ENCODE measurements at regions not wholly inside any gene's neighbourhood (a gene's known extent, or its start where the extent isn't known, plus 50 kb on each side); places are given as distances from the start of the nearest gene placed in this dataset.

DNA sequence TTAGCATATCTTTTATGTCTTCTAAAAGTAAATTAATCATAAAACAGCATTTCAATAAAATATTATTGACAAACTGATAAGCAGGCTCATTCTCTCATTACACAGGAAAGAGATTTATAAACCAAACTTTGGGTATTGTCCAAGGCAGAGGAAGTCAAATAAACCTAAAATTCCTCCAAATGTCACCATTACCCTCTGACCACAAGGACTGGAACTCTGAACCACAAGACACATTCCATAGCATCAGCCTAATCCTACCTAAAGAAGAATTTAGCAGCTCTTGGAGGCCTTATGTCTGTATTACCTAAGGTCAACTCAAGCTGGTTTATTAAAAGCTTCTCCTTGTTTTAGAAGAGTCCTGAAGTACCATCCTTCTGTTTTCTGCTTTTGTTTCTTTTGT is 82.4 kb upstream of the SLC13A1 start:
- Histone ChIP-seq H3K27me3 (ENCODE audit: insufficient read depth, insufficient read length) (peaks cover 10% of the 10 kb centered on the region), H3K36me3 (ENCODE audit: insufficient read depth, insufficient read length, low read length) (no peaks in the 10 kb centered on the region), H3K9me3 (ENCODE audit: insufficient read depth, low read length) (no peaks in the 10 kb centered on the region), H3K9ac (ENCODE audit: insufficient read length, low read depth) (no peak overlapping the region), H3K4me1 (ENCODE audit: insufficient read depth, insufficient read length) (no peaks in the 10 kb centered on the region), H3K4me3 (ENCODE audit: insufficient read length, low read depth) (no peak overlapping the region)
- no peak for TF ChIP-seq SUZ12 (IDR thresholded peaks at IDR 0.05; ENCODE audit: extremely low read depth, insufficient read depth, insufficient read length)
- TF ChIP-seq ZNF274 (IDR thresholded peaks at IDR 0.05; ENCODE audit: low read depth, low read length), result no peak
- TF ChIP-seq YY1 (IDR thresholded peaks at IDR 0.05; ENCODE audit: insufficient read depth, insufficient read length), result no peak
- DNase-seq (ENCODE audit: low read depth, low spot score), result no peak

DNA sequence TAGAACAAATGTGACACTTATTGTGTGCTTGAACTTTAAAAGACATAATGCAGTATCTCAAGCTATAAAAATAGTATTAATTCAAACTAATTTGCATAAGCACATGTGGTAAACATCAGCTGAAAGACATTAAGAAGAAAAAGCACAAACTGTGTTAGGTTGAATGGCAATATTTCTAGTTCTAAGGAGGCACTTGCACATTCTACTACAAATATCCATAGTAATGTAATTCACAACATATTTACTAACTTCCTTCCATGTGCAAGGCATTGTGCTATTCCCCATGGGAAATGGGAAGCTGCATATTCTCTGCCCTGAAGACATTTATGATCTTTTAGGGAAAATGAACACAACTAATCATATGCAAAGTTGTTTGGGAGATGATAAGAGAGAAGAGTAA is 80.2 kb upstream of the SLC13A1 start:
- Histone ChIP-seq H3K9me3 (ENCODE audit: insufficient read depth, low read length) (no peaks in the 10 kb centered on the region), H3K9ac (ENCODE audit: insufficient read length, low read depth) (no peak overlapping the region), H3K4me1 (ENCODE audit: insufficient read depth, insufficient read length) (no peaks in the 10 kb centered on the region), H3K27me3 (ENCODE audit: insufficient read depth, insufficient read length) (peaks cover 10% of the 10 kb centered on the region), H3K4me3 (ENCODE audit: insufficient read length, low read depth) (no peak overlapping the region), H3K36me3 (ENCODE audit: insufficient read depth, insufficient read length, low read length) (no peaks in the 10 kb centered on the region)
- TF ChIP-seq ZNF274 (IDR thresholded peaks at IDR 0.05; ENCODE audit: low read depth, low read length) (no peak), SUZ12 (IDR thresholded peaks at IDR 0.05; ENCODE audit: extremely low read depth, insufficient read depth, insufficient read length) (no peak), YY1 (IDR thresholded peaks at IDR 0.05; ENCODE audit: insufficient read depth, insufficient read length) (no peak)
- DNase-seq (ENCODE audit: low read depth, low spot score), result no peak

DNA sequence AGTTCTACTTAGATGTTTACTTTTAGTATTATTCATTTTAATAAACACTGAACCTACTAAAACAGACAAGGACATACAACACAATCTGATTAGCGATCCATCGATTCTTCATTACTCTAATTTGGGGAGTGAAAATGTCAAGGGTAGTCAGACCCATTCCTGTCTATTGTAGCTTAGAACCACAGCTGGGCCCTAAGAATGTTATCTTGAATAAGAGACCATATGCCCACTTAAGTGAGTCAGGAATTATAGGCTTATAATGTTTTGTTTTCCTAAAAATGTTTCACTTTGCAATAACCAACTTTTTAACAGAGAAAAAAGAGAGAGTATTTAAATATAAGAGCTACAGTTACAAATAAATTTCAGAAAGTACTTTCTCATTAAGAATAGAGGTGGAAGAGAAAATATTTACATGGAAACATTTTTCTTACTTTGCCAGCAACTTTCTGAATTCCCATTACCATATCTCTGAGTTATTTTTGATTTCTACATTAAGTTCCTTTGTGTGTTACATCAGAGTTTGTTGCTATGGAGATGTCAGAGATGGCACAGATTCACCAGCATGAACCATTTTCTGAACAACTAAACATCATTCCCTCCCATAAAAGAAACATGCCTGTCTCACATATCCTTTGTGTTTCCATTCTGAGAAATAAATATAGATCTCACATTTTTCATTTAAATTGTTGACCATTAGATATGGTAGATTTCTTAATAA is 75.4 kb upstream of the SLC13A1 start:
- Histone ChIP-seq H3K9ac (ENCODE audit: insufficient read length, low read depth) (no peak overlapping the region), H3K9me3 (ENCODE audit: insufficient read depth, low read length) (no peaks in the 10 kb centered on the region), H3K4me1 (ENCODE audit: insufficient read depth, insufficient read length) (no peaks in the 10 kb centered on the region), H3K4me3 (ENCODE audit: insufficient read length, low read depth) (no peak overlapping the region), H3K36me3 (ENCODE audit: insufficient read depth, insufficient read length, low read length) (no peaks in the 10 kb centered on the region), H3K27me3 (ENCODE audit: insufficient read depth, insufficient read length) (no peaks in the 10 kb centered on the region)
- DNase-seq (ENCODE audit: low read depth, low spot score), result no peak
- TF ChIP-seq YY1 (IDR thresholded peaks at IDR 0.05; ENCODE audit: insufficient read depth, insufficient read length) (no peak), ZNF274 (IDR thresholded peaks at IDR 0.05; ENCODE audit: low read depth, low read length) (no peak), SUZ12 (IDR thresholded peaks at IDR 0.05; ENCODE audit: extremely low read depth, insufficient read depth, insufficient read length) (no peak)

DNA sequence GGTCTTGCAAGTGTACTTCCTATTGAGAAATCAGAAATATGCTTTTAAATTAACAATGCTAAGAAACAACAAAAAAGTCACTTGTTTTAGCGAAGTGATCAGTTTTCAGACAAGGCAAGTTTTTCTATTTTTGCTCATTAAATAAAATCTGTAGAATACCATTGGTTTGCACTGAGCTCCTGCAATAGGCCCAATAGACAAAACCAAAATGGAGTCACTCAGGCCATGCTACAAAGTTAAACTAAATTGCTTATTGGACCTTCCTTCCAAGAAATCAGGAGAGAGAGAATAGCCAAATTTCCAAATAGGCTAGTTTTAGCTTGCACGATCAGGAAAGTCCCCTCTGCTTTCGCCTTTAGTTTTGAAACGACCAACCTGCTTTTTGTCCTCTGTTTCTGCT is 73.4 kb upstream of the SLC13A1 start:
- no peak overlapping the region for H3K4me3 ChIP-seq (ENCODE audit: insufficient read length, low read depth)
- TF ChIP-seq SUZ12 (IDR thresholded peaks at IDR 0.05; ENCODE audit: extremely low read depth, insufficient read depth, insufficient read length), result no peak
- TF ChIP-seq ZNF274 (IDR thresholded peaks at IDR 0.05; ENCODE audit: low read depth, low read length), result no peak
- no peak for TF ChIP-seq YY1 (IDR thresholded peaks at IDR 0.05; ENCODE audit: insufficient read depth, insufficient read length)
- H3K9me3 ChIP-seq (ENCODE audit: insufficient read depth, low read length), result no peaks in the 10 kb centered on the region
- no peak overlapping the region for H3K9ac ChIP-seq (ENCODE audit: insufficient read length, low read depth)
- no peaks in the 10 kb centered on the region for H3K36me3 ChIP-seq (ENCODE audit: insufficient read depth, insufficient read length, low read length)
- no peaks in the 10 kb centered on the region for H3K4me1 ChIP-seq (ENCODE audit: insufficient read depth, insufficient read length)
- DNase-seq (ENCODE audit: low read depth, low spot score), result no peak
- no peaks in the 10 kb centered on the region for H3K27me3 ChIP-seq (ENCODE audit: insufficient read depth, insufficient read length)

DNA sequence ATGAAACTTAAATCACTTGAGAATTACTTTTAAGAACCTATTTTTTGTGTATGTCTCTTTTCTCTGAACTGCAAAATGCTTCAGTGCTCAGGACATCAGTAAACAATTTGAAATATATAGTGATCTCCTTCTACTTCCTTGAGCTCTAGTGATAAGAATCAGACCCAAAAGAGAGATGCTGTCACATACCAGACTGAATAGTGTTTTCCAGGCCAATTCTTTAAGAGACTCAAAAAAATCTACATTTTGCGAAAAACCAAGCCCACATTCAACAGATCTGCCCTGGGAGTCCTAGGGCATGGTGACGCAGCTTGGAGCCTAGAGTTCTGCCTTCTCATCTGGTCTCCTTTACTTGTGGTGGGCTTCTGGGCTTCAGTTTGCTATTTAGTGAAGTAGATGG is 72.1 kb upstream of the SLC13A1 start:
- TF ChIP-seq SUZ12 (IDR thresholded peaks at IDR 0.05; ENCODE audit: extremely low read depth, insufficient read depth, insufficient read length), result no peak
- TF ChIP-seq YY1 (IDR thresholded peaks at IDR 0.05; ENCODE audit: insufficient read depth, insufficient read length), result no peak
- no peak for TF ChIP-seq ZNF274 (IDR thresholded peaks at IDR 0.05; ENCODE audit: low read depth, low read length)
- H3K4me1 ChIP-seq (ENCODE audit: insufficient read depth, insufficient read length), result no peaks in the 10 kb centered on the region
- no peak for DNase-seq (ENCODE audit: low read depth, low spot score)
- no peaks in the 10 kb centered on the region for H3K27me3 ChIP-seq (ENCODE audit: insufficient read depth, insufficient read length)
- H3K4me3 ChIP-seq (ENCODE audit: insufficient read length, low read depth), result no peak overlapping the region
- H3K36me3 ChIP-seq (ENCODE audit: insufficient read depth, insufficient read length, low read length), result no peaks in the 10 kb centered on the region
- H3K9ac ChIP-seq (ENCODE audit: insufficient read length, low read depth), result no peak overlapping the region
- no peaks in the 10 kb centered on the region for H3K9me3 ChIP-seq (ENCODE audit: insufficient read depth, low read length)

DNA sequence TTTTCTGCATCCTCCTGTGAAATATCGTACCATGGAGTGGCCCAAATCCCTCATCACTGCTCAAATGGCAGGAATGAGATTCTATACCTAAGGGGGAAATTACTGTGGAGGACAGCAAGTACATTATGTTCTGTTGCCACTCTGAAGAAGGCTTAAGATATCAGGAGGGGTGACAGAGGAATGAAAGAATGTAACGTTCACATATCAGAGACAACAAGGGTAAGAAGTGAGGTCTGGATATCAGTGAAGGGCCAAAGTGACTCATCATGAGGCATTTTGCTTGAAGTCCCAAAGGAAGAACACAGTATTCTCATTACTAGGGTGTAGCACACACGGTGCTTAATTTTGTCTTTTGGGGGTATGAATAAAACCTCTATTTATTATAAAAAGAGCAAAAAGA is 71.5 kb upstream of the SLC13A1 start:
- no peak for DNase-seq (ENCODE audit: low read depth, low spot score)
- Histone ChIP-seq H3K36me3 (ENCODE audit: insufficient read depth, insufficient read length, low read length) (no peaks in the 10 kb centered on the region), H3K4me3 (ENCODE audit: insufficient read length, low read depth) (no peak overlapping the region), H3K27me3 (ENCODE audit: insufficient read depth, insufficient read length) (no peaks in the 10 kb centered on the region), H3K4me1 (ENCODE audit: insufficient read depth, insufficient read length) (no peaks in the 10 kb centered on the region), H3K9me3 (ENCODE audit: insufficient read depth, low read length) (no peaks in the 10 kb centered on the region), H3K9ac (ENCODE audit: insufficient read length, low read depth) (no peak overlapping the region)
- no peak for TF ChIP-seq ZNF274 (IDR thresholded peaks at IDR 0.05; ENCODE audit: low read depth, low read length)
- no peak for TF ChIP-seq YY1 (IDR thresholded peaks at IDR 0.05; ENCODE audit: insufficient read depth, insufficient read length)
- no peak for TF ChIP-seq SUZ12 (IDR thresholded peaks at IDR 0.05; ENCODE audit: extremely low read depth, insufficient read depth, insufficient read length)

DNA sequence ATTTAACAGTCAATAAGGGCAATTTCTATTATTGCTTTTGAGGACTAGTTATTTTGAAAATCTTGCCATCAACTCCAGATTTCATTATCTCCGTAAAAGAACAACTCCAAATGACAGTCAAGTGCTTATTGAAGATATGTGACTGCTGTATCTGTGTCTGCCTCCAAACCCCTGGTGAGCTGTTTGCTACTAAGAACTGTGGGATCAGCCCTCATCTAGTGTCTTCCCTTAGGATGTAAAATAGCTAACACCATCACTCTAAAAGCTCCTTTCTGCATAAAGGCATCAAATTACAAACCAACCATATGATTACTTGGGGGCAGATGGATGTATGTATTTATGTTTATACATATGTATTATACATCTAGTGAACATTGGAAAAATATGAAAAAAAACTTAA is 70.8 kb upstream of the SLC13A1 start:
- no peak for TF ChIP-seq SUZ12 (IDR thresholded peaks at IDR 0.05; ENCODE audit: extremely low read depth, insufficient read depth, insufficient read length)
- no peak for TF ChIP-seq YY1 (IDR thresholded peaks at IDR 0.05; ENCODE audit: insufficient read depth, insufficient read length)
- TF ChIP-seq ZNF274 (IDR thresholded peaks at IDR 0.05; ENCODE audit: low read depth, low read length), result no peak
- no peak for DNase-seq (ENCODE audit: low read depth, low spot score)
- H3K36me3 ChIP-seq (ENCODE audit: insufficient read depth, insufficient read length, low read length), result no peaks in the 10 kb centered on the region
- no peaks in the 10 kb centered on the region for H3K4me1 ChIP-seq (ENCODE audit: insufficient read depth, insufficient read length)
- H3K27me3 ChIP-seq (ENCODE audit: insufficient read depth, insufficient read length), result no peaks in the 10 kb centered on the region
- no peak overlapping the region for H3K9ac ChIP-seq (ENCODE audit: insufficient read length, low read depth)
- H3K9me3 ChIP-seq (ENCODE audit: insufficient read depth, low read length), result no peaks in the 10 kb centered on the region
- H3K4me3 ChIP-seq (ENCODE audit: insufficient read length, low read depth), result no peak overlapping the region

Data from NT2/D1 (cell line).